ENCODE measurements at regions not wholly inside any gene's neighbourhood (a gene's known extent, or its start where the extent isn't known, plus 50 kb on each side); places are given as distances from the start of the nearest gene placed in this dataset.

- TF ChIP-seq PAX8 (IDR thresholded peaks at IDR 0.05) (no peak), ZNF592 (IDR thresholded peaks at IDR 0.05) (no peak), BMI1 (IDR thresholded peaks at IDR 0.05; ENCODE audit: borderline replicate concordance) (no peak), SIN3A (IDR thresholded peaks at IDR 0.05; ENCODE audit: low read depth, low read length) (no peak), RELB (IDR thresholded peaks at IDR 0.05; ENCODE audit: low read depth) (no peak), ELK1 (IDR thresholded peaks at IDR 0.05; ENCODE audit: low read depth, low read length) (no peak)
Observed at GRCh38 chr13:57507752-57508463, 123.6 kb upstream of the PCDH17 start (continued).

Measured in GM12878 (cell line).